GM21423 (cell line): ENCODE measurements at regions not wholly inside any gene's neighbourhood (a gene's known extent, or its start where the extent isn't known, plus 50 kb on each side); places are given as distances from the start of the nearest gene placed in this dataset.
A peak's percentile ranks its signal among the peaks of the same experiment; 100 is the strongest.
"Not testable (repeated sequence)": the region's sequence is repeated elsewhere in the genome, so short reads cannot be mapped to it uniquely, and the experiment has no call there.

Experiments used
- ATAC-seq: cut with Tn5 transposase; IDR thresholded peaks from one replicate; pipeline ENCODE4 v1.9.1; 2021; ENCODE audit warnings: mild to moderate bottlenecking, moderate library complexity; ENCODE audit not compliant: unreplicated experiment

DNA sequence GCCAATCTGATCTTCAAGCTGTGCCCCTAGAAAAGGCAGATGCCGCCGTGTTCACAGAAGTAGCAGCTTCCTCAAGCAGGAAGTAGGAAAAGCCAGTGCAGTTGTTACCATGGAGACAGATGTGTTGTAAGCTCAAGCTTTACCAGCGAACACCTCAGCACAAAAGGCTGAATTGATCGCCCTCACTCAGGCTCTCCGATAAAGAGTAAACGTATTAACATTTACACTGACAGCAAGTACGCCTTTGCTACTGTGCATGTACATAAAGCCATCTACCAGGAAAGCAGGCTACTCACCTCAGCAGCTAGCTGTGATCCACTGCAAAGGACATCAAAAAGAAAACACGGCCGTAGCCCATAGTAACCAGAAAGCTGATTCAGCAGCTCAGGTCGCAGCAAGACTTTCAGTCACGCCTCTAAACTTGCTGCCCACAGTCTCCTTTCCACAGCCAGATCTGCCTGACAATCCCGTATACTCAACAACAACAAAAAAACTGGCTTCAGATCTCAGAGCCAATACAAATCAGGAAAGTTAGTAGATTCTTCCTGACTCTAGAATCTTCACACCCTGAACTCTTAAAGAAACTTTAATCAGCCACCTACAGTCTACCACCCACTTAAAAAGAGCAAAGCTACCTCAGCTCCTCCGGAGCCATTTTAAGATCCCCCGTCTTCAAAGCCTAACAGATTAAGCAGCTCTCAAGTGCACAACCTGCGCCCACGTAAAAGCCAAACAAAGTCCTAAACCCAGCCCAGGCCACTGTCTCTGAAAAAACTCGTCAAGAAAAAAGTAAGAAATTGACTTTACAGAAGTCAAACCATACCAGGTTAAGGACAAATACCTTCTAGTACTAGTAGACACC, 160.0 kb downstream of the DEFB131A start:
- ATAC-seq: not testable (repeated sequence)

- not testable (repeated sequence) for ATAC-seq
Measured at GRCh38 chr4:9604893-9605190, 160.6 kb downstream of the DEFB131A start.

DNA sequence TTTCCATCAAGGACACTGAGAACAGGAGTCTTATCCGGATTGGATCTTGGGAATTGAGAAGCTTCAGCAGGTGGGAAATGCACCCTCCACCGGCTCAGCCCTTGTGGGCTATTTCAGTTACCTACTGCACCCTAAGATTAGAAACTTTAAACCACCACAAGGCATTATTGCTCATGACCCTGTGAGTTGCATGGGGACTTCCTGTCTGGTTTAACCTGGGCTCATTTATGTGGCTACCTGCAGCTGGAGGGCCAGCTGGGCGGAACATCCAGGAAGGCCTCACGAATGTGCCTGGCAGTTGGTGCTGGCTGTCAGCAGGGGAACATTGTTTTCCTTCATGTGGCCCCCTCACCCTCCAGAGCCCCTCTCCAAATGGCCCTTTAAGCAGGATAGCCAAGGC, 164.1 kb downstream of the DEFB131A start:
- no peak for ATAC-seq

DNA sequence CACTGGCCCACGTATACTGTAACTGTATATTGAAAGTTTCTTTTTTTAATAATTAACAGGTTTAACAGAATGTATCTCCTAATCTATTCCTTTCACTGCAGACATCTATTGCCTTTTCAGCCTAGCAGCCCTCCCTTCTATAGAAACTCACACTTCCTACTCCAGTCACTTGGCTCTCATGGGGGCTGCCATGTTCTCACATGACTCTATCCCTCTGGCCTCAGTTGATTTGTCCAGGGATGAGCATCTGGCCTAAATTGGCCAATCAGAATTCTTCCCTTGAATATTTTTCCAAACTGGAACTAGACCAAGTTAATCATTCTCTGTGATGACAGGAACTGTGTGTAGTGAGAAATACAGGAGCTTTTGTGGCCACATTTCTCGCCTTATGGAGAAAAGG, 166.1 kb downstream of the DEFB131A start:
- not testable (repeated sequence) for ATAC-seq

DNA sequence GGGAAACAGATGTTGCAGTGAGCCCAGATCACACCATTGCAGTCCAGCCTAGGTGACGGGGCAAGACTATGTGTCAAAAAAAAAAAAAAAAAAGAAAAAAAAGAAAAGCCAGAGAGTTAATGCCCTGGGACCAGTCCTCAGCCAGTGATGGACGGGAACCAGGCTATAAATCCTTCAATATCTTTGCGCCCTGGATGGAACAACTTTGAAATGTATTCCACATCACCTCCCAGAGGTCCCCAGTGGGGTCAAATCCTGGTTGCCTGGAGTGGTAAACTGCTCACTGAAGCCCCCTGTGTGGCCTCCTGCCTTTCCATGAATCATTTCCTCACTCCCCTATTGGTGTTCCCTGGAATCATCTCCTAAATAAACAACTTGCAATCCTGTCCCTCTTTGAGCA, 166.9 kb downstream of the DEFB131A start:
- no peak for ATAC-seq

GRCh38 chr4:9636411-9636810, 145.0 kb upstream of the DRD5 start:
- ATAC-seq: not testable (repeated sequence)

GRCh38 chr4:9659678-9660077, 121.8 kb upstream of the DRD5 start:
- not testable (repeated sequence) for ATAC-seq

DNA sequence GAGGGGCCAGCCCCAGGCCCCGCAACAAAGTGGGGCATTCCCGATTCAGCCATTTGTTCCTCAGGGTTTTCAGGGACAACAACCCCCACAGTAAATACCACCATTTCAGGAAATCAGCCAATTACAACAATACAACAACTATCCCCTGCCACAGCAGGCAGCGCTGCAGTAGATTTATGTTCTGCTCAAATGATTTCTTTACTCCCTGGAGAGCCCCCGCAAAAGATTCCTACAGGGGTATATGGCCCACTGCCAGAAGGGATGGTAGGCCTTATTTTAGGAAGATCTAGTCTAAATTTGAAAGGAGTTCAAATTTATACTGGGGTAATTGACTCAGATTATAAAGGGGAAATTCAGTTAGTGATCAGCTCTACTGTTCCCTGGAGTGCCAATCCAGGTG, 120.5 kb upstream of the DRD5 start:
- ATAC-seq: not testable (repeated sequence)

GRCh38 chr4:9670725-9671124, 110.7 kb upstream of the DRD5 start:
- not testable (repeated sequence) for ATAC-seq

GRCh38 chr4:9677357-9677756, 104.1 kb upstream of the DRD5 start:
- not testable (repeated sequence) for ATAC-seq

DNA sequence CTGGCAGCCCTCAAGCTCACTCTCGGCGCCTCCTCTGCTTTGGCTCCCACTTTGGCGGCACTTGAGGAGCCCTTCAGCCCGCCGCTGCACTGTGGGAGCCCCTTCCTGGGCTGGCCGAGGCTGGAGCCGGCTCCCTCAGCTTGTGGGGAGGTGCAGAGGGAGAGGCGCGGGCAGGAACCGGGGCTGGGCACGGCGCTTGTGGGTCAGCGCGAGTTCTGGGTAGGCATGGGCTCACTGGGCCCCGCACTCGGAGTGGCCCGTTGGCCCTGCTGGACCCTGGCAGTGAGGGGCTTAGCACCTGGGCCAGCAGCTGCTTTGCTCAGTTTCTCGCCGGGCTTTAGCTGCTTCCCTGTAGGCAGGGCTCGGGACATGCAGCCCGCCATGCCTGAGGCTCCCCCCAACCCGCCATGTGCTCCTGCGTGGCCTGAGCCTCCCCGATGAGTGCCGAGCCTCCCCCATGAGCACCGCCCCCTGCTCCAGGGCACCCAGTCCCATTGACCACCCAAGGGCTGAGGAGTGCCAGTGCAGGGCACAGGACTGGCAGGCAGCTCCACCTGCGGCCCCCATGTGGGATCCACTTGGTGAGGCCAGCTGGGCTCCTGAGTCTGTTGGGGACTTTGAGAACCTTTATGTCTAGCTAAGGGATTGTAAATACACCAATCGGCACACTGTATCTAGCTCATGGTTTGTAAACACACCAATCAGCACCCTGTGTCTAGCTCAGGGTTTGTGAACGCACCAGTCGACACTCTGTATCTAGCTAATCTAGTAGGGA, 101.5 kb upstream of the DRD5 start:
- ATAC-seq: no peak

DNA sequence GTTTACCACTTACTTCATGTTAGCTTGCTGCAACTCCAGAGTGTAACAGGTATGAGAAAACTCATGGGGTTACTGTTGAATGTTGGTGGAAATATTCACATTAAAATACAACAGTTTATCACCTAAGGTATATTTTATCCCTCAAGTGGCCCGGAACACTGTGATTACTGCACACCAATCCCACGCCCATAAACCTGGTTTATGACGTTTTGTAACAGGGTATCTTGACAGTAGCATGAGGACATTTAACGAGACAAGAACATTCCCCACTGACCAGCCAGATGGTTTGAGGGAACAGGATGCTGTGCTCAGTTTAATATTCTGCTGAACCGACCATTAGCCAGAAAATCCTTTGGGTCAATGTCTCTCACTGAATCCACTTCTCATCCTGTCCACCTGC, 98.3 kb upstream of the DRD5 start:
- not testable (repeated sequence) for ATAC-seq

- not testable (repeated sequence) for ATAC-seq
Measured at GRCh38 chr4:9685016-9685415, 96.4 kb upstream of the DRD5 start.

GRCh38 chr4:9685692-9686091, 95.7 kb upstream of the DRD5 start:
- ATAC-seq: no peak

GRCh38 chr4:9690636-9691237, 90.7 kb upstream of the DRD5 start:
- ATAC-seq: not testable (repeated sequence)

GRCh38 chr4:9691238-9692065, 90.0 kb upstream of the DRD5 start:
- ATAC-seq: peak; percentile 100

GRCh38 chr4:9692791-9693491, 88.5 kb upstream of the DRD5 start:
- not testable (repeated sequence) for ATAC-seq

GRCh38 chr4:9694403-9694802, 87.0 kb upstream of the DRD5 start:
- ATAC-seq: not testable (repeated sequence)

GRCh38 chr4:9695994-9696393, 85.4 kb upstream of the DRD5 start:
- not testable (repeated sequence) for ATAC-seq

GRCh38 chr4:9696561-9696960, 84.9 kb upstream of the DRD5 start:
- ATAC-seq: not testable (repeated sequence)
